ENCODE measurements at regions not wholly inside any gene's neighbourhood (a gene's known extent, or its start where the extent isn't known, plus 50 kb on each side); places are given as distances from the start of the nearest gene placed in this dataset.
A peak's percentile ranks its signal among the peaks of the same experiment; 100 is the strongest.

- H4K20me1 ChIP-seq (ENCODE audit: control insufficient read depth, insufficient read depth, insufficient read length) = no peaks in the 10 kb centered on the region
- no peak overlapping the region for H3K9ac ChIP-seq (ENCODE audit: extremely low read depth, insufficient read length, low read length)
- H4K5ac ChIP-seq (ENCODE audit: insufficient read length, low read depth, low read length) = no peak overlapping the region
- no peak overlapping the region for H3K4me2 ChIP-seq (ENCODE audit: insufficient read depth, insufficient read length, low read length)
- no peak overlapping the region for H3K14ac ChIP-seq (ENCODE audit: insufficient read depth, low read length)
- no peak overlapping the region for H4K91ac ChIP-seq (ENCODE audit: insufficient read length, low read depth, low read length)
- H3K4ac ChIP-seq (ENCODE audit: low read depth, low read length) = no peak overlapping the region
- Mint-ChIP-seq H3K27me3 (ENCODE audit: low read depth) (no peaks in the 10 kb centered on the region), H3K4me3 (no peak overlapping the region), H3K36me3 (ENCODE audit: insufficient read depth in 1 of 3, low read depth in 3 of 3) (no peaks in the 10 kb centered on the region), H3K4me1 (peaks cover 0 to 13% of the 10 kb centered on the region in 2 experiments; a peak in 1 of 4 replicates), H3K27ac (peak overlapping the region in 1 of 3 experiments; percentile 95; a peak in 1 of 7 replicates), H3K9me3 (no peaks in the 10 kb centered on the region)
- H3K56ac ChIP-seq (ENCODE audit: insufficient read length, low read depth, low read length) = no peak overlapping the region
- no peak overlapping the region for H2BK20ac ChIP-seq (ENCODE audit: low read depth, low read length, poor library complexity, severe bottlenecking)
- H3K9me3 ChIP-seq (ENCODE audit: control insufficient read depth, low read depth, low read length) = no peaks in the 10 kb centered on the region
- H2AFZ ChIP-seq (ENCODE audit: low read length) = no peak overlapping the region
- no peak for TF ChIP-seq CTCF (conservative IDR thresholded peaks at IDR 0.05)
- no peak overlapping the region for H3K27ac ChIP-seq (ENCODE audit: insufficient read length, low read depth, low read length)
- no peak overlapping the region for H3K18ac ChIP-seq (ENCODE audit: insufficient read length, low read depth, low read length)
- H3K79me2 ChIP-seq (ENCODE audit: insufficient read depth, low read length) = no peaks in the 10 kb centered on the region
- no peak overlapping the region for H2BK12ac ChIP-seq (ENCODE audit: insufficient read length, low read depth, low read length)
- no CpG with 5 or more reads among the region's 18 CpGs for WGBS (ENCODE audit: extremely low coverage, insufficient read length, low lambda C conversion rate)
- no peak overlapping the region for H3T11ph ChIP-seq (ENCODE audit: low read length)
- no peak overlapping the region for H2BK120ac ChIP-seq (ENCODE audit: low read depth, low read length, poor library complexity, severe bottlenecking)
- H2BK5ac ChIP-seq (ENCODE audit: insufficient read length, low read length) = no peak overlapping the region
- no peak overlapping the region for H2BK15ac ChIP-seq (ENCODE audit: low read depth, low read length)
- no peak for DNase-seq
- no peaks in the 10 kb centered on the region for H3K79me1 ChIP-seq (ENCODE audit: insufficient read depth, low read depth, low read length, poor library complexity, severe bottlenecking)
- H3K23ac ChIP-seq (ENCODE audit: insufficient read length, low read depth, low read length) = no peak overlapping the region
- H3K4me1 ChIP-seq (ENCODE audit: insufficient read depth, low read length) = no peaks in the 10 kb centered on the region; the same call in 1 of the 2 replicates
- no peak overlapping the region for H4K8ac ChIP-seq (replicated peaks; ENCODE audit: insufficient read length, low read depth, low read length)
- no peaks in the 10 kb centered on the region for H3K27me3 ChIP-seq (ENCODE audit: insufficient read depth, low read length)
- no peak overlapping the region for H2AK5ac ChIP-seq (ENCODE audit: insufficient read length, low read length)
- H3K23me2 ChIP-seq (ENCODE audit: insufficient read length, low read depth, low read length, poor library complexity, severe bottlenecking) = no peaks in the 10 kb centered on the region
These were observed 49.9 kb upstream of the TAGAP start for GRCh38 chr6:159094444-159095252.

Data from H9 (cell line).